ENCODE measurements at regions not wholly inside any gene's neighbourhood (a gene's known extent, or its start where the extent isn't known, plus 50 kb on each side); places are given as distances from the start of the nearest gene placed in this dataset.

DNA sequence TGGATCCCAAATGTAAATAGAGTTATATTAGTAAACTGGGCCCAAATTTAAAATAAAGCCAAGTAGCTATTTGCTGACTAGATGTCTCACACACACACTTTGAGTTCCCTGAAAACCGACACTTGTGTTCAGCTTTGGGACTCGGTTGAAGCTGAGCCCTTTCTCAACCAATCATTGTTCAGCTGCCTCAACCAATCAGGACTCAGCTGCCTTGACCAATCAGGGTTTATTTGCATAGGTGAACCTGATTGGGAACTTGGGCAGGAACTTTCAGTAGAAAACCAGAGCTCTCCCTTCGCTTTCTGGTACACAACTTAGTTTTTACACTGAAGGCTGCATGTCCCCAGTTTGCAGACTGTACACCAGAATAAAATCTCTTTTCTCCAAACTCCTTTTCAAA is 301.7 kb downstream of the FOXA2 start:
- DNase-seq (ENCODE audit: low read depth), result peak; percentile 3
- no peak for TF ChIP-seq POLR2A (IDR thresholded peaks at IDR 0.05; ENCODE audit: extremely low read depth, insufficient read length)
- TF ChIP-seq, protein P1, sequence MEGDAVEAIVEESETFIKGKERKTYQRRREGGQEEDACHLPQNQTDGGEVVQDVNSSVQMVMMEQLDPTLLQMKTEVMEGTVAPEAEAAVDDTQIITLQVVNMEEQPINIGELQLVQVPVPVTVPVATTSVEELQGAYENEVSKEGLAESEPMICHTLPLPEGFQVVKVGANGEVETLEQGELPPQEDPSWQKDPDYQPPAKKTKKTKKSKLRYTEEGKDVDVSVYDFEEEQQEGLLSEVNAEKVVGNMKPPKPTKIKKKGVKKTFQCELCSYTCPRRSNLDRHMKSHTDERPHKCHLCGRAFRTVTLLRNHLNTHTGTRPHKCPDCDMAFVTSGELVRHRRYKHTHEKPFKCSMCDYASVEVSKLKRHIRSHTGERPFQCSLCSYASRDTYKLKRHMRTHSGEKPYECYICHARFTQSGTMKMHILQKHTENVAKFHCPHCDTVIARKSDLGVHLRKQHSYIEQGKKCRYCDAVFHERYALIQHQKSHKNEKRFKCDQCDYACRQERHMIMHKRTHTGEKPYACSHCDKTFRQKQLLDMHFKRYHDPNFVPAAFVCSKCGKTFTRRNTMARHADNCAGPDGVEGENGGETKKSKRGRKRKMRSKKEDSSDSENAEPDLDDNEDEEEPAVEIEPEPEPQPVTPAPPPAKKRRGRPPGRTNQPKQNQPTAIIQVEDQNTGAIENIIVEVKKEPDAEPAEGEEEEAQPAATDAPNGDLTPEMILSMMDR (IDR thresholded peaks at IDR 0.05; ENCODE audit: low read depth, low read length), result no peak
- TF ChIP-seq, protein P2, sequence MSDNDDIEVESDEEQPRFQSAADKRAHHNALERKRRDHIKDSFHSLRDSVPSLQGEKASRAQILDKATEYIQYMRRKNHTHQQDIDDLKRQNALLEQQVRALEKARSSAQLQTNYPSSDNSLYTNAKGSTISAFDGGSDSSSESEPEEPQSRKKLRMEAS (IDR thresholded peaks at IDR 0.05; ENCODE audit: low read depth, low read length), result no peak
- H3K4me3 ChIP-seq (ENCODE audit: low read depth, low read length), result no peak overlapping the region

DNA sequence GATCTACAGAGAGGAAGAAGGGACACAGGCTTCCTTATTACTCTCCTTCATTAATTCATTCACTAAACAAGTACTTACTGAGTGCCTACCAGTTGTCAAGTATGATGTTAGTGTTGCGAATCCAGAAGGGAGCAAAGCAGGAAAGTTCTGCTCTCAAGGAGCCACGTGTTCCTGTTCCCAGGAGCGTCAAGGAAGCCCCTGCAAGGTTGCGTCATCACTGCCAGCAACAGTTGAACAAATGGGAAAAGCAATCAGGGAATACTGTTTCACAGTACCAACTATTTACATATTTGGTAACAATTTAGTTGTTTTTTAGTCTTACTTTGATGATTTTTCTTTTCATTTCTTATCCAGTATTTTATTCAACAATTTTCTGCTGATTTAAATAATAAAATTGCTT is 310.0 kb downstream of the FOXA2 start:
- DNase-seq (ENCODE audit: low read depth), result no peak
- H3K4me3 ChIP-seq (ENCODE audit: low read depth, low read length), result no peak overlapping the region
- no peak for TF ChIP-seq POLR2A (IDR thresholded peaks at IDR 0.05; ENCODE audit: extremely low read depth, insufficient read length)
- TF ChIP-seq MYC (IDR thresholded peaks at IDR 0.05; ENCODE audit: low read depth, low read length), result no peak
- TF ChIP-seq, protein P1 (IDR thresholded peaks at IDR 0.05; ENCODE audit: low read depth, low read length), result no peak
- TF ChIP-seq, protein P2 (IDR thresholded peaks at IDR 0.05; ENCODE audit: low read depth, low read length), result no peak

DNA sequence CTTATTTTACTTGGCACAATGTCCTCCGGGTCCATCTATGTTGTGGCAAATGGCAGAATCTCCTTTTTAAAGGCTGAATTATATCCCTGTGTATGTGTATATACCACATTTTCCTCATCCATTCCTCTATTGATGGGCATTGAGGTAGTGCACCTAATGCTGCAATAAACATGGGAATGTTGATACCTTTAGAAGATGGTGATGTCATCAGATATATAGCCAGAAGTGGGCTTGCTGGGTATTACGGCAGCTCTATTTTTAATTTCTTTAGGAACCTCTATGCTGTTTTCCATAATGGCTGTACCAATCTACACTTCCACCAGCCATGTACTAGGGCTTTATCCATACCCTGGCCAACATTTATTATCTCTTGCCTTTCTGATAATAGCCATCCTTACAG is 315.7 kb downstream of the FOXA2 start:
- H3K4me3 ChIP-seq (ENCODE audit: low read depth, low read length), result no peak overlapping the region
- no peak for DNase-seq (ENCODE audit: low read depth)
- TF ChIP-seq, protein P1 (IDR thresholded peaks at IDR 0.05; ENCODE audit: low read depth, low read length), result no peak
- TF ChIP-seq MYC (IDR thresholded peaks at IDR 0.05; ENCODE audit: low read depth, low read length) (no peak), POLR2A (IDR thresholded peaks at IDR 0.05; ENCODE audit: extremely low read depth, insufficient read length) (no peak)
- TF ChIP-seq, protein P2 (IDR thresholded peaks at IDR 0.05; ENCODE audit: low read depth, low read length), result no peak

DNA sequence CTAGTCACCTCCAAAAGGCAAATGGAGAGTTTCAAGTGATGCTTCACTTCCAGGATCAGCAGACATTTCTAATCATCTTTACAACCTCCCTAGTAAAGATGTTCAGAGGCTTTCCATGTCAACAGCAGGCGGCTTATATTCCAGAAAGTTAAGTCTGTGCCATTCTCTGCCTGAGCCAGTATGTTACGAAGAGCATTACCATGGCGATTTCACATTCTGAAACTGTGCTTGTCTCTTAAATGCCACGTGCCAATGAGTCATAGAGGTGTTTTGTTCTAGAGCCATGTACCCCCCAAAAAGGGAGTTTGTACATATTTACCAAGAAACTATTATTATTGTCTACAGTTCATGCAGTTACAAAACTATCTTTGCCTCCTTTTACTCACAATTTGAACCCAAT is 319.5 kb downstream of the FOXA2 start:
- TF ChIP-seq, protein P1 (IDR thresholded peaks at IDR 0.05; ENCODE audit: low read depth, low read length), result no peak
- no peak for TF ChIP-seq POLR2A (IDR thresholded peaks at IDR 0.05; ENCODE audit: extremely low read depth, insufficient read length)
- TF ChIP-seq, protein P2 (IDR thresholded peaks at IDR 0.05; ENCODE audit: low read depth, low read length), result no peak
- no peak for TF ChIP-seq MYC (IDR thresholded peaks at IDR 0.05; ENCODE audit: low read depth, low read length)

DNA sequence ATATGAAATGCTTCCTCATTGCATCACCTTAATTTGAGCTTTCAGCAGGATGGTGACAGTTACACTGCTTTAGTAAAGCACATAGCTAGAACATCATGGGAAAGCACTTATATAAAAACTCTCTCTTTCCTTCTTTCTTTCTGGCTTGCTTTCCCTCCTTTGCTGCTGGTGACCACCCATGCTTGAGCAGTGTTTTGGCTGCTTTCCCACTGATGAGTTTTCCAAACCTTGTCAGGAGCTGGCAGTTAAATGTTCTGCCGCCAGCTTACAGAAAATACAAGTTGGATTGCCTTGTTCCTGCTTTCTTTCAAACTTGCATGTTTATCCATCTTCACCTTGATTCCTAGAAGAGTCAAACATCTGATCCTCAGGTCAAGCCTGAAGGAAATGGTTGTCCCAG is 323.9 kb downstream of the FOXA2 start:
- TF ChIP-seq, protein P2 (IDR thresholded peaks at IDR 0.05; ENCODE audit: low read depth, low read length), result no peak
- no peak for TF ChIP-seq MYC (IDR thresholded peaks at IDR 0.05; ENCODE audit: low read depth, low read length)
- no peak for TF ChIP-seq POLR2A (IDR thresholded peaks at IDR 0.05; ENCODE audit: extremely low read depth, insufficient read length)
- TF ChIP-seq, protein P1 (IDR thresholded peaks at IDR 0.05; ENCODE audit: low read depth, low read length), result no peak
- H3K4me3 ChIP-seq (ENCODE audit: low read depth, low read length), result no peak overlapping the region
- no peak for DNase-seq (ENCODE audit: low read depth)

More for the DNA sequence above, 319.5 kb downstream of the FOXA2 start:
- no peak overlapping the region for H3K4me3 ChIP-seq (ENCODE audit: low read depth, low read length)
- DNase-seq (ENCODE audit: low read depth), result no peak

DNA sequence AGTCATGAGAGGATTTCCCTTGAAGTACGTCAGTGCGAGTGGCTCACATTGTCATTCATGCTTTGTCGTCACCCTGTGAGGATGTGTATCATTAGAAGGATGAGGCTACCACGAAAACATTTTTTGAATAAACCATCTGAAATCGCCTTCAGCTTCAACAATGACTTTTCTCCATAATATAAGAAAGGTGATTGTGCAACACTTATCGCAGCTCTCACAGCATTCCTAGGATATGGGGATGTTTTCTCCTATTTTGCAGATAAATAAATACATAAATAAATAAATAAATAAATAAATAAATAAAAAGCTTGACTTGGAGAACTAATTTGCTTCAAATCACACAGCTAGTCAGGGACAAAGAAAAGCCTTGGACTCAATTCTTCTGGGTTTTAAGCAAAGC is 326.5 kb downstream of the FOXA2 start:
- no peak for DNase-seq (ENCODE audit: low read depth)
- H3K4me3 ChIP-seq (ENCODE audit: low read depth, low read length), result no peak overlapping the region
- TF ChIP-seq, protein P2 (IDR thresholded peaks at IDR 0.05; ENCODE audit: low read depth, low read length), result no peak
- TF ChIP-seq POLR2A (IDR thresholded peaks at IDR 0.05; ENCODE audit: extremely low read depth, insufficient read length) (no peak), MYC (IDR thresholded peaks at IDR 0.05; ENCODE audit: low read depth, low read length) (no peak)
- TF ChIP-seq, protein P1 (IDR thresholded peaks at IDR 0.05; ENCODE audit: low read depth, low read length), result no peak

Data from NB4 (cell line).